ENCODE measurements at regions not wholly inside any gene's neighbourhood (a gene's known extent, or its start where the extent isn't known, plus 50 kb on each side); places are given as distances from the start of the nearest gene placed in this dataset.
"Not testable (repeated sequence)": the region's sequence is repeated elsewhere in the genome, so short reads cannot be mapped to it uniquely, and the experiment has no call there.

DNA sequence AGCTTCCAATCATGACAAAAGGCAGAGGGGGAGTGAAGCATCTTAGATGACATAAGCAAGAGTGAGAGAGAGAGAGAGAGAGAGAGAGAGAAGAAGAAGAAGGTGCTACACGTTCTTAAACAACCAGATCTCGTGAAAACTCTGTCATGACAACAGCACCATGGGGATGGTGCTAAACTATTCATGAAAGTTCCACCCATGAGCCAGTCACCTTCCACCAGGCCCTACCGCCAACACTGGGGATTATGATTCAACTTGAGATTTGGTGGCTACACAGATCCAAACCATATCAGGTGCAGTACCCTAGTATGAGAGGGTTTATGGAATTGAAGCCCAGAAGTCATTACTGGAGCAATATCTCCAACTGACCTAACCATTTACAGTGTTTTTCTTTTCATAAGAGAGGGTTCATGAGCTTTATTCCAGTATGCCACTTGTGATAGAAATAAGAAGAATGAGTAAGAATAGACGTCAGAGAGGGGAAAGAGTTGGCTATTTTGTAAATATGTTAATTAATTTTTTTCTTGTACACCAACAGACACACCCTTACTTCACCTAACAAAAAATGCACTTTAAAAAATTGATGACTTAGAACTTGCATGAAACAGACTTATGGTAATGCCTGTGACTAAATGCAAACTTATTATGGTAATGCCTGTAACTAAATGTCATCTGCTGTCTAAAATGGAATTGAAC, 680.4 kb upstream of the ITGA1 start:
- no peak overlapping the region for H3K4me3 ChIP-seq (ENCODE audit: low read depth in 1 of 5, low read length in 5 of 5)
- H3K9me3 ChIP-seq (ENCODE audit: control insufficient read depth in 5 of 5, low read length in 5 of 5) = peaks cover 0 to 5% (median 0%) of the 10 kb centered on the region in 5 donors
- H3K4me1 ChIP-seq (ENCODE audit: control insufficient read depth in 5 of 5, insufficient read depth in 5 of 5, low read length in 5 of 5) = no peaks in the 10 kb centered on the region
- no peak overlapping the region for H3K27ac ChIP-seq (ENCODE audit: low read depth, low read length)
- no peak overlapping the region for H3K9ac ChIP-seq (ENCODE audit: low read length in 5 of 5)
- H3K27me3 ChIP-seq (ENCODE audit: control insufficient read depth in 5 of 5, insufficient read depth in 4 of 5, low read length in 5 of 5) = no peaks in the 10 kb centered on the region
- H3K36me3 ChIP-seq (ENCODE audit: control insufficient read depth in 5 of 5, insufficient read depth in 5 of 5, low read length in 5 of 5) = no peaks in the 10 kb centered on the region

DNA sequence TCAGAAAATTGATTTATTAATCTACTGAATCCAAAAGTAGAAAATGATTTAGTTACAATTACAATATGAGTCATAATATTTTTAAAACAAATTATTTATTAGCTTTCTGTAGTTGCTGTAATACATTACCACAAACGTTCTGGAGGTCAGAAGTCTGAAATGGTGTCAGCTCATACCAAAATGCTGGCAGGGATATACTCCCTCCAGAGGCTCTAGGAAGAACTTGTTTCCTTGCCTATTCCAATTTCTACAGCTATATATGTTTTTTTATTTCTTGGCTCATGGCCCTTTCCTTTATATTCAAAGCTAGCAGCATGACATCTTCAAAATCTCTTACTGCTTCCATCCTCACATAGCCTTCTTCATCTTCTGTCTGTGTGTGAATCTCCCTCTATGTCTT, 667.9 kb upstream of the ITGA1 start:
- Histone ChIP-seq H3K4me3 (ENCODE audit: low read depth in 1 of 5, low read length in 5 of 5) (no peak overlapping the region), H3K9ac (ENCODE audit: low read length in 5 of 5) (no peak overlapping the region), H3K4me1 (ENCODE audit: control insufficient read depth in 5 of 5, insufficient read depth in 5 of 5, low read length in 5 of 5) (no peaks in the 10 kb centered on the region), H3K27ac (ENCODE audit: low read depth, low read length) (no peak overlapping the region), H3K36me3 (ENCODE audit: control insufficient read depth in 5 of 5, insufficient read depth in 5 of 5, low read length in 5 of 5) (no peaks in the 10 kb centered on the region), H3K27me3 (ENCODE audit: control insufficient read depth in 5 of 5, insufficient read depth in 4 of 5, low read length in 5 of 5) (no peaks in the 10 kb centered on the region), H3K9me3 (ENCODE audit: control insufficient read depth in 5 of 5, low read length in 5 of 5) (no peaks in the 10 kb centered on the region)

DNA sequence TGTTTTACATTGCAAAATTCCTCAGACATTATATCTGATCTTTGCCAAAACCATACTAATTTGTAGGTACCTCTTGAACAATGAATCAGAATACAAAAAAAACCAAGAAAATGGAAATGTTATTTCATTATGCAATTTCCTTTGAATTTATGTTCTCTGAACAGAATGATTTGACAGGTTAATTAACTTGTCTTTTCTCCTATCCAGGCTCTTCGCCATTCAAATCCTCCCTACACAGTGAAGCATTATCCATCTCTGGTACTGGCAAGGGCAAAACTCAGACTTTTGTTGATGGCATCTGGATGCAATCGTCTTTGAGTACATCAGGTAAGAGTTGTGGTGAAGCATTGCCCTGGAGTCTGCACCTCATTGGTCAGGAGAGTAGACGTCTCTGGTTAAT, 655.7 kb upstream of the ITGA1 start:
- no peaks in the 10 kb centered on the region for H3K36me3 ChIP-seq (ENCODE audit: control insufficient read depth in 5 of 5, insufficient read depth in 5 of 5, low read length in 5 of 5)
- no peak overlapping the region for H3K4me3 ChIP-seq (ENCODE audit: low read depth in 1 of 5, low read length in 5 of 5)
- no peaks in the 10 kb centered on the region for H3K27me3 ChIP-seq (ENCODE audit: control insufficient read depth in 5 of 5, insufficient read depth in 4 of 5, low read length in 5 of 5)
- no peak overlapping the region for H3K9ac ChIP-seq (ENCODE audit: low read length in 5 of 5)
- H3K4me1 ChIP-seq (ENCODE audit: control insufficient read depth in 5 of 5, insufficient read depth in 5 of 5, low read length in 5 of 5) = no peaks in the 10 kb centered on the region
- H3K9me3 ChIP-seq (ENCODE audit: control insufficient read depth in 5 of 5, low read length in 5 of 5) = no peaks in the 10 kb centered on the region
- no peak overlapping the region for H3K27ac ChIP-seq (ENCODE audit: low read depth, low read length)

DNA sequence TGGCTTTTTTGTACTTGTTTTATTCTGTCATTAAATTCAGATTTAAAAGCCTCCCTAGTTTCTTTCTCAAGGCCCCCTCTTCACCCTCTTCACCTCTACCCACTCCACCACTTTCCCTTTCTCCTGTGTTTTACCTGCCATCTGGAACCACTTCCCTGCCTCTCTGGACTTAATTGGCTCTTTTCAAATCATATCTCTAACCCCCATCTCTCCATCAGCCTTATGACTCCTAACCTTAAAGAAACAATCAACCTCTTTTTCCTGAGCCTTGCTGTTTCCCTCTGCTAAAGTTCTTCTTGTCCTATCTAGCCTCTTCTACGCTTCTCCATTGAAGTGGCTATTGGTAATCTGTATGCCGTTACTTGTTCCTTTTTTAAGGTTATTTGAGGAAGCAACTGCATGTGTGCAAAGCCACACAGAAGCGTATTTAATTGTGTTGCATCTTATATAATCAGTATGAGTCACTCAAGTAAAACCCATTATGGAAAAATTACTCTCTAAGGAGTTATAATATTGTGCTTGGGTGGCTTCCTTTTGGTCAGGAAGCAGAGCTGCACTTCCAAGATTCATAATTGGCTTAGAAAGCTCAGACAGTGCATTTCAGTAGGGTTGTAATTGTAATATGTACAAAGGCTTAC, 653.6 kb upstream of the ITGA1 start:
- Histone ChIP-seq H3K36me3 (ENCODE audit: control insufficient read depth in 5 of 5, insufficient read depth in 5 of 5, low read length in 5 of 5) (no peaks in the 10 kb centered on the region), H3K27ac (ENCODE audit: low read depth, low read length) (no peak overlapping the region), H3K27me3 (ENCODE audit: control insufficient read depth in 5 of 5, insufficient read depth in 4 of 5, low read length in 5 of 5) (no peaks in the 10 kb centered on the region), H3K9me3 (ENCODE audit: control insufficient read depth in 5 of 5, low read length in 5 of 5) (no peaks in the 10 kb centered on the region), H3K4me1 (ENCODE audit: control insufficient read depth in 5 of 5, insufficient read depth in 5 of 5, low read length in 5 of 5) (no peaks in the 10 kb centered on the region), H3K4me3 (ENCODE audit: low read depth in 1 of 5, low read length in 5 of 5) (no peak overlapping the region), H3K9ac (ENCODE audit: low read length in 5 of 5) (no peak overlapping the region)

DNA sequence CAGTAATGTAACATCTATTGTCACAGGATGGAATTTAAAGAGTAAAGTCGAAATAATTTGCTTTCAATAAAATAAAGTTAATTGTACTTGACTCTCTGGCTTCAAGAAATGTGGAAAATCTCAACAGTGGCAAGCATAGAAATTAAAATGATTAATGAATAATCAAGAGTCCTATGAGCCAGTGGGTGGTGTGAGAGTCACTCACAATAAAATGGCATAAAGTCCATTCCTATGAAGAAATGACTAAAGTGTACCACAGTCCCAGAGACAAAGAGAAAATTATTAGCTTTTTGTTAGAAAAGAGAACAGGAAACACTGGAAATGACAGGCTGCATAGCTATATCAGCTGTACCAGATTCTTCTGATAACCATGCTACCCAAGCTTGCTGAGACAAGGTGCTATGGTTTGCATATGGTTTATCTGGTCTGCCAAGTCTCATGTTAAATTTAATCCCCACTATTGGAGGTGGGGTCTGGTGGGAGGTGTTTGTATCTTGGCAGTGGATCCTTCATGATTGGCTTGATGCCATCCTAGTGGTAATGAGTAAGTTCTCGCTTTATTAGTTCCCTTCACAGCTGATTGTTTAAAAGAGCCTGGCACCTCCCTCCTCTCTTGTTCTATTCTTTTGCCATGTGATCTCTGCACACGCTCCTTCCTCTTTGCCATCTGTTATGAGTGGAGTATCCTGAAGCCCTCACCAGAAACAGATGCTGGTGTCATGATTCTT, 647.7 kb upstream of the ITGA1 start:
- H3K9ac ChIP-seq (ENCODE audit: low read length in 5 of 5) = no peak overlapping the region
- H3K36me3 ChIP-seq (ENCODE audit: control insufficient read depth in 5 of 5, insufficient read depth in 5 of 5, low read length in 5 of 5) = no peaks in the 10 kb centered on the region
- H3K27ac ChIP-seq (ENCODE audit: low read depth, low read length) = no peak overlapping the region
- H3K27me3 ChIP-seq (ENCODE audit: control insufficient read depth in 5 of 5, insufficient read depth in 4 of 5, low read length in 5 of 5) = no peaks in the 10 kb centered on the region
- H3K9me3 ChIP-seq (ENCODE audit: control insufficient read depth in 5 of 5, low read length in 5 of 5) = no peaks in the 10 kb centered on the region
- no peaks in the 10 kb centered on the region for H3K4me1 ChIP-seq (ENCODE audit: control insufficient read depth in 5 of 5, insufficient read depth in 5 of 5, low read length in 5 of 5)
- H3K4me3 ChIP-seq (ENCODE audit: low read depth in 1 of 5, low read length in 5 of 5) = no peak overlapping the region

DNA sequence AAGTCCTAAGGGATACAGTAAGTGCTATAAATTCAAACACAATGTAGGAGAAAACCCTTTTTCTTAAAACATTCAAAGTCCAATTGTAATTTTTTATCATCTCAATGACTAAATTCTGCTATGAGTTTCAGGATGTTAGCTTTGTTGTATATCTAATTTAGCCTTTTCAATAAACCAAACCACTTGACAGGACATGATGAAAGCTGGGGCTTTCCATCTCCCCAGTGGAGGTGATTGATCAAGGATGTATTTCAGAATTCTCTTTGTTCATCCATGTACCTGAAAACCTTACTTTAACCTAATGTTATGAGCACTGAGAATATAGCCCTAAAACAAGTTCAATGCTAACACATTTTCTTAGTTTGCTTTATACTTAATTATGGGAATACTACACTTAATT, 639.0 kb upstream of the ITGA1 start:
- no peaks in the 10 kb centered on the region for H3K27me3 ChIP-seq (ENCODE audit: control insufficient read depth in 5 of 5, insufficient read depth in 4 of 5, low read length in 5 of 5)

DNA sequence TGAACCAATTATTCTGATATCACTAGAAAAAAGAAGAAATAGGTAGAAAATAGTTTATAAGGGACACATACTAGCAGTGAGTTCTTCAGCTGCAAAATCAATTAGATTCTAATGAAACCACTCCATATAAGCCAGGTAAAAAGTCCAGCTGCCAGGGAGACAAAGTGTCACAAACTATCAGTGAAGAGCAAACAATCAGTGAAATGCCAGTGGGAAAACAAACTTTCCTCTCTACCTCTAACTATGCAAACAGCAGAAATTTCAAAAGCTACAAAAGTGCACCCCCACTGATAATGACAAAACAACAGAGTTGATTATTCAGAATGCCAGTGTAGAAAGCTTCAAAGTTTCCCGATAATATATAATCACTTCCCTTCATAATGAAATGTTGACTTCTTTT, 637.2 kb upstream of the ITGA1 start:
- Histone ChIP-seq H3K4me1 (ENCODE audit: control insufficient read depth in 5 of 5, insufficient read depth in 5 of 5, low read length in 5 of 5) (no peaks in the 10 kb centered on the region), H3K27me3 (ENCODE audit: control insufficient read depth in 5 of 5, insufficient read depth in 4 of 5, low read length in 5 of 5) (no peaks in the 10 kb centered on the region), H3K36me3 (ENCODE audit: control insufficient read depth in 5 of 5, insufficient read depth in 5 of 5, low read length in 5 of 5) (no peaks in the 10 kb centered on the region), H3K9ac (ENCODE audit: low read length in 5 of 5) (no peak overlapping the region), H3K4me3 (ENCODE audit: low read depth in 1 of 5, low read length in 5 of 5) (no peak overlapping the region), H3K9me3 (ENCODE audit: control insufficient read depth in 5 of 5, low read length in 5 of 5) (no peaks in the 10 kb centered on the region), H3K27ac (ENCODE audit: low read depth, low read length) (no peak overlapping the region)

More for the DNA sequence above, 639.0 kb upstream of the ITGA1 start:
- Histone ChIP-seq H3K9ac (ENCODE audit: low read length in 5 of 5) (no peak overlapping the region), H3K4me3 (ENCODE audit: low read depth in 1 of 5, low read length in 5 of 5) (no peak overlapping the region), H3K27ac (ENCODE audit: low read depth, low read length) (no peak overlapping the region), H3K9me3 (ENCODE audit: control insufficient read depth in 5 of 5, low read length in 5 of 5) (no peaks in the 10 kb centered on the region), H3K4me1 (ENCODE audit: control insufficient read depth in 5 of 5, insufficient read depth in 5 of 5, low read length in 5 of 5) (no peaks in the 10 kb centered on the region), H3K36me3 (ENCODE audit: control insufficient read depth in 5 of 5, insufficient read depth in 5 of 5, low read length in 5 of 5) (no peaks in the 10 kb centered on the region)

DNA sequence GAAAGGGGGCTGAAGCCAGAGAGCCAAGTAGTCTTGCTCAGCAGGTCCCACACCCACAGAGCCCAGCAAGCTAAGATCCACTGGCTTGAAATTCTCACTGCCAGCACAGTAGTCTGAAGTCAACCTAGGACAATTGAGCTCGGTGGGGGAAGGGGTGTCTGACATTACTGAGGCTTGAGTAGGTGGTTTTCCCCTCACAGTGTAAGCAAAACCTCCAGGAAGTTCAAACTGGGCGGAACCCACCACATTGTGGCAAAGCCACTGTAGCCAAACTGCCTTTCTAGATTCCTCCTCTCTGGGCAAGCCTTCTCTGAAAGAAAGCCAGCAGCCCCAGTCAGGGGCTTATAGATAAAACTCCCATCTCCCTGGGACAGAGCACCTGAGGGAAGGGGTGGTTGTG, 630.9 kb upstream of the ITGA1 start:
- not testable (repeated sequence) for H3K27ac ChIP-seq (ENCODE audit: low read depth, low read length); H3K9me3 ChIP-seq (ENCODE audit: control insufficient read depth in 5 of 5, low read length in 5 of 5); H3K4me3 ChIP-seq (ENCODE audit: low read depth in 1 of 5, low read length in 5 of 5); H3K9ac ChIP-seq (ENCODE audit: low read length in 5 of 5); H3K27me3 ChIP-seq (ENCODE audit: control insufficient read depth in 5 of 5, insufficient read depth in 4 of 5, low read length in 5 of 5); H3K36me3 ChIP-seq (ENCODE audit: control insufficient read depth in 5 of 5, insufficient read depth in 5 of 5, low read length in 5 of 5); H3K4me1 ChIP-seq (ENCODE audit: control insufficient read depth in 5 of 5, insufficient read depth in 5 of 5, low read length in 5 of 5)

DNA sequence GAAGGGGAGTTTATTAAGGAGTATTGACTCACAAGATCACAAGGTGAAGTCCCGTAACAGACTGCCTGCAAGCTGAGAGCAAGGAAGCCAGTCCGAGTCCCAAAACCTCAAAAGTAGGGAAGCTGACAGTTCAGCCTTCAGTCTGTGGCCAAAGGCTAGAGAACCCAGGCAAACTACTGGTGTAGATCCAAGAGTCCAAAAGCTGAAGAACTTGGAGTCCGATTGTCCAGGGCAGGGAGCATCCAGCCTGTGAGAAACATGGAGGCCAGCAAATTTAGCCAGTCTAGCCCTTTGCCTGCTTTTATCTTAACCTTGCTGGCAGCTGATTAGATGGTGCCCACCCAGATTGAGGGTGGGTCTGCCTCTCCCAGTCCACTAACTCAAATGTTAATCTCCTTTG, 621.9 kb upstream of the ITGA1 start:
- not testable (repeated sequence) for H3K4me3 ChIP-seq (ENCODE audit: low read depth in 1 of 5, low read length in 5 of 5); H3K4me1 ChIP-seq (ENCODE audit: control insufficient read depth in 5 of 5, insufficient read depth in 5 of 5, low read length in 5 of 5); H3K27ac ChIP-seq (ENCODE audit: low read depth, low read length); H3K9me3 ChIP-seq (ENCODE audit: control insufficient read depth in 5 of 5, low read length in 5 of 5); H3K9ac ChIP-seq (ENCODE audit: low read length in 5 of 5); H3K27me3 ChIP-seq (ENCODE audit: control insufficient read depth in 5 of 5, insufficient read depth in 4 of 5, low read length in 5 of 5); H3K36me3 ChIP-seq (ENCODE audit: control insufficient read depth in 5 of 5, insufficient read depth in 5 of 5, low read length in 5 of 5)

DNA sequence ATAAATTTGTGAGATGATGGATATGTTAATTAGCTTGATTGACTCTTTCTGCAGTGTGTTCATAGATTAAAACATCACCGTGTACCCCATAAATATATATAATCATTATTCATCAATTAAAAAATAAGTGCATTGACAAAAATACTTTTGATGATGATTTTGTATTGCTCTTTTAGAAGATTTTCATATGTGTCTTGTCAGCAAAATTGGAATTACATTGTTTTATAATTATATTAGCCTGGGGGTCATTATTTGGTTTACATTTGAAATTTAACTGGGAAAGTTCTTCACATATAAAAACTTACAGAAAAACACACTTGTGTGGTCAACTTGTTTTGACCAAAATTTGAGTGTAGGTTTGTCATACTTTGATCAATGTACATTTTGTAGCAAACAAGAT, 614.6 kb upstream of the ITGA1 start:
- no peak overlapping the region for H3K4me3 ChIP-seq (ENCODE audit: low read depth in 1 of 5, low read length in 5 of 5)
- H3K9me3 ChIP-seq (ENCODE audit: control insufficient read depth in 5 of 5, low read length in 5 of 5) = peaks cover 0 to 2% (median 0%) of the 10 kb centered on the region in 5 donors
- H3K4me1 ChIP-seq (ENCODE audit: control insufficient read depth in 5 of 5, insufficient read depth in 5 of 5, low read length in 5 of 5) = no peaks in the 10 kb centered on the region
- H3K36me3 ChIP-seq (ENCODE audit: control insufficient read depth in 5 of 5, insufficient read depth in 5 of 5, low read length in 5 of 5) = no peaks in the 10 kb centered on the region
- H3K27ac ChIP-seq (ENCODE audit: low read depth, low read length) = no peak overlapping the region
- no peak overlapping the region for H3K9ac ChIP-seq (ENCODE audit: low read length in 5 of 5)
- H3K27me3 ChIP-seq (ENCODE audit: control insufficient read depth in 5 of 5, insufficient read depth in 4 of 5, low read length in 5 of 5) = no peaks in the 10 kb centered on the region
